Myocyte (in vitro differentiated cells): ENCODE measurements at regions not wholly inside any gene's neighbourhood (a gene's known extent, or its start where the extent isn't known, plus 50 kb on each side); places are given as distances from the start of the nearest gene placed in this dataset.
"Not testable (repeated sequence)": the region's sequence is repeated elsewhere in the genome, so short reads cannot be mapped to it uniquely, and the experiment has no call there.

Experiments used
- DNase-seq: peaks from one replicate; pipeline ENCODE4 v3.0.0-alpha.2; 2012; ENCODE audit warnings: low read depth

GRCh38 chr21:35381743-35382310 is 332.7 kb upstream of the RUNX1 start:
- DNase-seq = no peak

GRCh38 chr21:35380304-35380703 is 331.2 kb upstream of the RUNX1 start:
- DNase-seq = not testable (repeated sequence)

- no peak for DNase-seq
These were observed 329.8 kb upstream of the RUNX1 start for GRCh38 chr21:35378881-35379280.

GRCh38 chr21:35377505-35378090 is 328.5 kb upstream of the RUNX1 start:
- DNase-seq = no peak

GRCh38 chr21:35376406-35377135 is 327.5 kb upstream of the RUNX1 start:
- DNase-seq = no peak

DNA sequence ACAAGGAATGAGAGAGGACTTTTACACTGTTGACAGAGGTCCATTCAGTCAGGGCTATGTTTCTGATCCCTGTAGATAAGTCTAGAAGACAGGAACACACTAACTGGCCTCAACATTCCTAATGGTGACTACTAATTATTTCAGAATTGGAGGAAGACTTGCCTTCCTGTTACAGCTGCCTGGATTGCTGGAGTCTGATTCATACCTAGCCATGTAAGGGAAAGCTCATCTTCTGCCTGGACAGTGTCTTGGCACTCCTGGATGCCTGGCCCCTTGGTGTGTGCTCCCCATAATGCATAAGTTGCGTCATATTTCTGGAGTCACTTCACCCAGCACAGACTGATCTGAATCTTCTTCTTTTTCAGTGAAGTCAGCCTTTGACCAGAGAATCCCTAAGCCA is 326.0 kb upstream of the RUNX1 start:
- DNase-seq = peak; percentile 70

GRCh38 chr21:35373998-35374397 is 324.9 kb upstream of the RUNX1 start:
- DNase-seq = no peak

DNA sequence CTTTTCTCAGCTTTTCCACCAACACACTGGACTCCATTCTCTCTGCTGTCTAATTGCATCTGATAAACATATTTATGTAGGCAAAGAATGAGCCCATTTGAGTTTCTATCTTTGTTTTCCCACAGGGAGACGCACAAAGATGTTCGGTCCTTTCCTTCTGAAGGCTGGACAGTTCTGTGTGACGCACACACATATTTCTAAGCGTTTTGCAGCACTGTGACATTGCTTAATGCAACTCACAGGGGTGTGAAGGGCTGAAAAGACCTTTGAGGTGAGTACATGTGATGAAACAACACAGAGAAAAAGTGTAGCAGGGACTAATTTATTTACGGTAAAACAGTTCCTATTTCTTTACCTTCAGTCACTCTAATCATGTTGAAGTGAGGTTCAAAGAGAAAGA is 323.1 kb upstream of the RUNX1 start:
- DNase-seq = no peak

GRCh38 chr21:35370671-35371070 is 321.6 kb upstream of the RUNX1 start:
- no peak for DNase-seq

GRCh38 chr21:35370071-35370470 is 321.0 kb upstream of the RUNX1 start:
- DNase-seq = no peak

GRCh38 chr21:35368326-35368725 is 319.2 kb upstream of the RUNX1 start:
- DNase-seq = no peak

- peak; percentile 62 for DNase-seq
These were observed 318.5 kb upstream of the RUNX1 start for GRCh38 chr21:35367553-35367952.

DNA sequence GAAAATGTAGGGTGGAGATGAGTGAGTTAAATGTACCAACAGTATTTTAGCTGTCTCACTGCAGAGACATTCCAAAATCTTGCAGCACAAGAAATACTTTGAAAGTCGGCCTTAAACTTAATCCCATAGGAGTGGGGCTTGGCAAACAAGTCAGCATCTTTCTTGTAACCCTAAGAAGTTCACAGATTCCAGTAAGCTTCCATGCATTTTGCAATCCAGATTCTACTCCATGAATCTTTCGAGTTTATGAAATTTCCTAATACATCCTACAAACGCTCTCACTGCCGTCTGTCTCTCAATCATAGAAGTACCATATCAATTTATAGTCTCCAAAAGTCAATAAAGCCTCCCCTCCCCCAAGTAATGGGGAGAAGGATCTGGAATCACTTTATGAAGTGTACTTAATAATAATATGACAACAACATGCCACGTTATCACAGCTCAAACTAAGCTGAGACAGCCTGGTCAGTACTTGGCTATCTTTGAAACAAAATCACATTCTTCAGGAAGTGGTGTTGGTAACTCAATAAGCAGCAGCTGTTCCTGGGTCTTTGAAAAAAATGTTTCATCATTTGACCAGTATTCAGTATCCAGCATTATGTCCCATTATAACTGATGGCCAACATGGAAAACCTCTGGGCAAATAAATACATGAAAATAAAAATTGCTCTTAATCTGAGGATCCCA is 317.4 kb upstream of the RUNX1 start:
- DNase-seq = peak; percentile 97

DNA sequence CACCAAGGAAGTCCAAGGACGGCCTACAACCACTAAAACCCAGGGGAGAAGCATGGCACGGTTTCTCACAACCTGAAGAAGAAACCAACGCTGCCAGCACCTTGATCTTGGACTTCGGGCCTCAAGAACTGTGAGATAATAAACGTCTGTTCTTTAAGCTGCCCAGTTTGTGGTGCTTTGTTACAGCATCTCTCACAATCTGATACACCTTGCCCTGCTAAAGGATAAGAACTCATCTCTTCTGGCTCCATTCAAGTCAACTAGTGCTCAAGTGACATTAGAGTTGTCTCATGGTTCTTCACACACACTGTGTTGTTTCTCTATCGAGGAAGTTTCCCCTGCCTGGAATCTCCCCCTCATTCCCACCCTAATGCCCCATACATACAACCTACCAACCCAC is 314.4 kb upstream of the RUNX1 start:
- no peak for DNase-seq

DNA sequence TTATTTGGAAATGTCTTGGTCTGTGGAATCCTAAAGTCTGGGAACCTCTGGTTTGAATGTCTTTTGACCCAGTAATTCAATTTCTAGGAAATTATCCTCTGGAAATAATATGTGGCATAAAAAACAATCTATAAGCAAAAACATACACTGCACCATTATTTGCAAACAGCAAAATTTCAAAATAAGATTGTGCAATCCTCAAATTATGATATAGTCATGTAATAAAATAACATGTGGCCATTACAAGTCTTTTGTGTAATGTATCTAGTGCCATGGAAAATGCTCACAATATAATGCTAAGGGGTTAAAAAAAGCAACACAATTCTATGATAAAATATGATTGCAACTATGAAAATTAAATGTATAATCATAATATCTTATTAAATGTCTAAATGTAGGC is 312.9 kb upstream of the RUNX1 start:
- no peak for DNase-seq

DNA sequence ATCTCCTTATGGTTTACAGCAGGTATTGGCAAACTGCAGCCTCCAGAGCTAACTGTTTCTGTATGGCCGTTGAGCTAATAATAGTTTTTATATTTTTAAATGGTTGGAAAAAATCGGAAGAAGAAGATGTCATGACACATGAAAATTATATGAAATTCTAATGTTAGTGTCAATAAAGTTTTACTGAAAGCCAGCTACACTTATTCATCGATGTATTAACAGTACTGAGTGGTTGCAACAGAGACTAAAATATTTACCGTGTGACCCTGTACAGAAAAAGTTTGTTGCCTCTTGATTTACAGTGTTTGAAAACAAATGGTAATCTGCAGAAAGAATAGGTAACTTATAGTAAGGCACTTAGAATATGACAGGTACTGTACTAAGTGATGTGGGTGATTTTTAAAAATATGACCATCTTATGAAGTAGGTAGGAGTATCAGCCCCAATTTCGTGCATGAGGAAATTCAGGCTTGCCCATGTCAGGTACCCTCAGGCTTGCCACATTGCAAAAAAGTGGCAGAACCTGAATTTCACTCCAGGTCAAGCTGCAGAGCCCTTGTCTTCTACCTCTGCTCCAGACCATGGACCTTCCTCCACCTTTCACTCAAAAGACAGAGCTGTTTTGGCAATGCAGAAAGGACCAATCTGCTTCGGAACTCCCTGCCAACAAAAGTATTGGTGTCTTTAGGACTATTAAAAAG is 311.9 kb upstream of the RUNX1 start:
- DNase-seq = no peak

DNA sequence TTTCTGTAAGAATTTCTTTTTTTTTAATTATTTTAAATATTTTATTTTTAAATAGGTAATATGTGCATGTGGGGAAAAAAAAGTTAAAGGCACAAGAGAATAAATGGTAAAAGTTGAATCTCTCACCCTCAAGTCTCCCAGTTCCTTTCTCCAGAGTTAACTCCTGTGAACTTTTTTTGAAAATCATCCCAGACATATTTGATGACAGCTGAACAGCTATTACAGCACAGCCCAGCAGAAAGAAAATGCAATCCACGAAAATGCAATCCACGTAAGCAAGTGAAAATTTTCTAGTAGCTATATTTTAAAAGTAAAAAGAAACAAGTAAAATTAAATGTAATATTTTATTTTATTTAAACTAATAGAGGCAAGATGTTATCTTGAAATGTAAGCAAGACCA is 310.0 kb upstream of the RUNX1 start:
- DNase-seq = peak; percentile 83

DNA sequence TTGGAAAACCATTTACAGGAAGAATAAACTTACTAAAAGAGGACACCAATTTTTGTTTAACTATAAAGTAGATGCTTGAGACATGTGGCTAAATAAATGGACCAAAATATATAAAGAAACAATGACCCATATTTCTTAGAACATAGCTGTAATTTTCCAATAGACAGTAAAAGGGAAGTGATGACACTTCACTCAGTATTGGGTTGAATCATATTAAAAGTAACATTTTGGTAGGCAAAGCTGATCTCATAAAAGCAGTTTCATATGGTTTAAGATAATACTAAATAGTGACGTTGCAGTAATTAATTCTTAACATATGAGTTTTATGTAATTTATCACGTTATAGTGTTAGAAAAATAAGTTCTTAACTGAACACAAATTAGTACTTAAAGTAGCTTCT is 308.9 kb upstream of the RUNX1 start:
- no peak for DNase-seq

- DNase-seq = no peak
These were observed 308.1 kb upstream of the RUNX1 start for GRCh38 chr21:35357041-35357780.

DNA sequence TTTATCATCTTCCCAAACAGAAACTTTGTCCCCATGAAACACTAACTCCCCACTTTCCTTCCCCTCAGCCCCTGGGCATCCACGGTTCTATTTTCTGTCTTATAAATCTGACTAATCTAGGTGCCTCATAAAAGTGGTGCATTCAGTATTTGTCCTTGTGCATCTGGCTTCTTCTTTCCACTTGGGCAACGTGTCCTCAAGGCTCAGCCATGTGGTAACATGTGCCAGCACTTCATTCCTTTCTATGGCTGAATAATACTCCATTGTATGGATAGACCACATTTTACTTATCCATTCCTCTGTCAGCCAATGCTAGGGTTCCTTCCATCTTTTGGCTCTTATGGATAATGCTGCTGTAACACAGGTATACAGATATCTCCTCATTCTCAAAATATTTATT is 305.0 kb upstream of the RUNX1 start:
- DNase-seq = no peak

DNA sequence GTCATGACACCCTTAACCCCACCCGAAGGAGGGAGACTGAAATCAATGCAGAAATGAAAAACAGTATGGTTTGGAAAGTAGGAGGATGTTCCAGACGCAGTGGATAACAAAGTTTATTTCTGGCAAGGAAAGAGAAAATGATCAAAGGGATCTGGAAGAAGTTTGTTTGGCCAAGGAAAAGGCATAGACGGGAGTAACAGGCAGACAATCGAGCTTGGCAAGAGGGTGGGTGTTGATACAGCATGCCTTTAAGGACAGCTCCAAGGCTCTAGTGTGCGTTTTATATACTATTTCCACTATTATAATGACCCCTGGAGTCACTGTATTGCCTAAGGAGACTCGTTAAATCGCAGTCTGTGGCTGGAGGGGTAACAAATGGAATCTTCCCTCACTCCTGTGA is 303.7 kb upstream of the RUNX1 start:
- no peak for DNase-seq
